ENCODE measurements at regions not wholly inside any gene's neighbourhood (a gene's known extent, or its start where the extent isn't known, plus 50 kb on each side); places are given as distances from the start of the nearest gene placed in this dataset.

DNA sequence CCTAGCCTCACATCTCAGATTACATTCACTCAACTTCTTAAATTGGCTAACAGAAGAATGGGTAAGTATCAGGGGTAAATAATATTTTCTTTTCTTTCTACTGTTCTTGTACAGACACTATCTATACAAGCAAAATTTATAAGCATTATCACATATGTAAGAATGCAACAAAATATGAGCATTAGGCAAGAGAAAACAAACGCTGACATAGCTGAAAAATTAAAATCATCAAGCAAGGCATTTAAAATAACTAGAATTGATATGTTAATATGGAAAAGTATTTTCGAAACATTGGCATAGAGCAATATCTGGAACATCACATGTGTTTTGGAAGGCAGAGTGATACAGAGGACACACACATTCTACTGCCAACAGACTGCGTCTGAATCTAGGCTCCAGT lies 1175.3 kb upstream of the LRRN3 start:
- Mint-ChIP-seq H3K36me3 (no peaks in the 10 kb centered on the region), H3K4me3 (no peak overlapping the region), H3K27ac (no peak overlapping the region), H3K27me3 (ENCODE audit: low read depth in 3 of 3) (no peaks in the 10 kb centered on the region), H3K9me3 (peaks cover 0 to 10% (median 3%) of the 10 kb centered on the region in 7 donors), H3K4me1 (no peaks in the 10 kb centered on the region)
- Histone ChIP-seq H3K36me3 (replicated peaks in 1 of 2; ENCODE audit: control insufficient read depth in 1 of 2, insufficient read depth in 2 of 2, low read length in 2 of 2) (no peaks in the 10 kb centered on the region), H3K79me2 (ENCODE audit: insufficient read depth, low read length) (no peaks in the 10 kb centered on the region), H3K9ac (ENCODE audit: insufficient read depth, low read length, poor library complexity, severe bottlenecking) (no peak overlapping the region), H3K4me3 (replicated peaks in 1 of 3; ENCODE audit: low read depth in 2 of 3, low read length in 3 of 3) (no peak overlapping the region), H3K4me2 (replicated peaks; ENCODE audit: extremely low read depth, low read length, poor library complexity, severe bottlenecking) (no peak overlapping the region), H3K27ac (ENCODE audit: low read depth in 1 of 2, low read length in 2 of 2) (no peak overlapping the region), H3K4me1 (ENCODE audit: control insufficient read depth in 1 of 2, insufficient read depth in 2 of 2, low read length in 2 of 2) (no peaks in the 10 kb centered on the region), H3K9me3 (replicated peaks in 1 of 2; ENCODE audit: control insufficient read depth in 1 of 2, insufficient read depth in 1 of 2, low read length in 2 of 2) (no peaks in the 10 kb centered on the region), H4K20me1 (ENCODE audit: insufficient read depth, low read length) (no peaks in the 10 kb centered on the region), H3K27me3 (ENCODE audit: control insufficient read depth in 2 of 2, insufficient read depth in 2 of 2, low read length in 2 of 2) (no peaks in the 10 kb centered on the region), H2AFZ (ENCODE audit: insufficient read depth, low read depth, low read length, poor library complexity, severe bottlenecking) (no peak overlapping the region)
- DNase-seq, result no peak
- intact Hi-C loops (cut with micrococcal nuclease), result no loop called here
- WGBS (ENCODE audit: insufficient coverage), result no CpG with 5 or more reads among the region's 3 CpGs
- TF ChIP-seq, protein P1, sequence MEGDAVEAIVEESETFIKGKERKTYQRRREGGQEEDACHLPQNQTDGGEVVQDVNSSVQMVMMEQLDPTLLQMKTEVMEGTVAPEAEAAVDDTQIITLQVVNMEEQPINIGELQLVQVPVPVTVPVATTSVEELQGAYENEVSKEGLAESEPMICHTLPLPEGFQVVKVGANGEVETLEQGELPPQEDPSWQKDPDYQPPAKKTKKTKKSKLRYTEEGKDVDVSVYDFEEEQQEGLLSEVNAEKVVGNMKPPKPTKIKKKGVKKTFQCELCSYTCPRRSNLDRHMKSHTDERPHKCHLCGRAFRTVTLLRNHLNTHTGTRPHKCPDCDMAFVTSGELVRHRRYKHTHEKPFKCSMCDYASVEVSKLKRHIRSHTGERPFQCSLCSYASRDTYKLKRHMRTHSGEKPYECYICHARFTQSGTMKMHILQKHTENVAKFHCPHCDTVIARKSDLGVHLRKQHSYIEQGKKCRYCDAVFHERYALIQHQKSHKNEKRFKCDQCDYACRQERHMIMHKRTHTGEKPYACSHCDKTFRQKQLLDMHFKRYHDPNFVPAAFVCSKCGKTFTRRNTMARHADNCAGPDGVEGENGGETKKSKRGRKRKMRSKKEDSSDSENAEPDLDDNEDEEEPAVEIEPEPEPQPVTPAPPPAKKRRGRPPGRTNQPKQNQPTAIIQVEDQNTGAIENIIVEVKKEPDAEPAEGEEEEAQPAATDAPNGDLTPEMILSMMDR (IDR thresholded peaks at IDR 0.05), result no peak

GRCh38 chr7:109926738-109927137 lies 1164.2 kb upstream of the LRRN3 start:
- intact Hi-C loops (cut with micrococcal nuclease), result no loop called here
- H3K4me3 ChIP-seq (replicated peaks in 1 of 3; ENCODE audit: low read depth in 2 of 3, low read length in 3 of 3), result no peak overlapping the region
- no CpG with 5 or more reads among the region's 2 CpGs for WGBS (ENCODE audit: insufficient coverage)
- no peak for DNase-seq
- TF ChIP-seq, protein P1 (IDR thresholded peaks at IDR 0.05), result no peak
- no peak overlapping the region for H3K9ac ChIP-seq (ENCODE audit: insufficient read depth, low read length, poor library complexity, severe bottlenecking)
- Mint-ChIP-seq H3K27ac (no peak overlapping the region), H3K27me3 (ENCODE audit: low read depth in 3 of 3) (peaks cover 0 to 5% (median 0%) of the 10 kb centered on the region in 3 donors), H3K36me3 (no peaks in the 10 kb centered on the region), H3K4me1 (no peaks in the 10 kb centered on the region), H3K9me3 (peaks cover 5 to 29% (median 10%) of the 10 kb centered on the region in 7 donors), H3K4me3 (no peak overlapping the region)
- H3K27ac ChIP-seq (ENCODE audit: low read depth in 1 of 2, low read length in 2 of 2), result no peak overlapping the region
- peaks cover 12 to 24% of the 10 kb centered on the region in 2 donors for H3K9me3 ChIP-seq (replicated peaks in 1 of 2; ENCODE audit: control insufficient read depth in 1 of 2, insufficient read depth in 1 of 2, low read length in 2 of 2)
- no peaks in the 10 kb centered on the region for H3K4me1 ChIP-seq (ENCODE audit: control insufficient read depth in 1 of 2, insufficient read depth in 2 of 2, low read length in 2 of 2)
- H4K20me1 ChIP-seq (ENCODE audit: insufficient read depth, low read length), result no peaks in the 10 kb centered on the region
- no peak overlapping the region for H2AFZ ChIP-seq (ENCODE audit: insufficient read depth, low read depth, low read length, poor library complexity, severe bottlenecking)
- H3K4me2 ChIP-seq (replicated peaks; ENCODE audit: extremely low read depth, low read length, poor library complexity, severe bottlenecking), result no peak overlapping the region
- H3K27me3 ChIP-seq (ENCODE audit: control insufficient read depth in 2 of 2, insufficient read depth in 2 of 2, low read length in 2 of 2), result no peaks in the 10 kb centered on the region
- no peaks in the 10 kb centered on the region for H3K36me3 ChIP-seq (replicated peaks in 1 of 2; ENCODE audit: control insufficient read depth in 1 of 2, insufficient read depth in 2 of 2, low read length in 2 of 2)
- no peaks in the 10 kb centered on the region for H3K79me2 ChIP-seq (ENCODE audit: insufficient read depth, low read length)
